Activated T-cell treated with anti-CD3 and anti-CD28 coated beads, Interleukin-2, amount 50 U/mL, for 4 hours (primary cell): ENCODE measurements at regions not wholly inside any gene's neighbourhood (a gene's known extent, or its start where the extent isn't known, plus 50 kb on each side); places are given as distances from the start of the nearest gene placed in this dataset.

ENCODE experiments used
- ATAC-seq, 2 donors: fragments of 200-7000 bp; cut with Tn5 transposase; one replicate each; pipeline ENCODE4 v1.10.0; 2021
- DNase-seq: peaks from one replicate; pipeline ENCODE4 v3.0.0-alpha.2; 2020
- H3K27me3 Mint-ChIP-seq: one replicate; pipeline ENCODE4 v1.8.0; 2021; ENCODE audit warnings: low read depth, mixed read lengths
- H3K36me3 Mint-ChIP-seq: one replicate; pipeline ENCODE4 v1.8.0; 2022; ENCODE audit warnings: mixed read lengths; ENCODE audit not compliant: insufficient read depth
- H3K4me1 Mint-ChIP-seq: one replicate; pipeline ENCODE4 v1.8.0; 2021; ENCODE audit warnings: low read depth, mixed read lengths
- H3K4me3 Mint-ChIP-seq: one replicate; pipeline ENCODE4 v1.8.0; 2021; ENCODE audit warnings: mild to moderate bottlenecking, moderate library complexity, mixed read lengths
- H3K9me3 Mint-ChIP-seq: one replicate; pipeline ENCODE4 v1.8.0; 2021; ENCODE audit warnings: mixed read lengths

GRCh38 chr11:97354576-97354975 is 964.8 kb downstream of the JRKL start:
- Mint-ChIP-seq H3K36me3 (no peaks in the 10 kb centered on the region), H3K27me3 (no peaks in the 10 kb centered on the region), H3K4me1 (no peaks in the 10 kb centered on the region), H3K9me3 (peaks cover 20% of the 10 kb centered on the region), H3K4me3 (no peak overlapping the region)
- no peak for DNase-seq
- no peak for ATAC-seq

- H3K4me1 Mint-ChIP-seq: no peaks in the 10 kb centered on the region
- no peaks in the 10 kb centered on the region for H3K27me3 Mint-ChIP-seq
- no peak overlapping the region for H3K4me3 Mint-ChIP-seq
- ATAC-seq (no peak), DNase-seq (no peak)
- peaks cover 16% of the 10 kb centered on the region for H3K9me3 Mint-ChIP-seq
- H3K36me3 Mint-ChIP-seq: no peaks in the 10 kb centered on the region
These were observed 965.4 kb downstream of the JRKL start for GRCh38 chr11:97355230-97355629.

- ATAC-seq: no peak
- Mint-ChIP-seq H3K4me3 (no peak overlapping the region), H3K36me3 (no peaks in the 10 kb centered on the region), H3K9me3 (peaks cover 11% of the 10 kb centered on the region), H3K27me3 (no peaks in the 10 kb centered on the region), H3K4me1 (no peaks in the 10 kb centered on the region)
- DNase-seq: no peak
These were observed 966.3 kb downstream of the JRKL start for GRCh38 chr11:97356144-97356543.

GRCh38 chr11:97359016-97359415 is 969.2 kb downstream of the JRKL start:
- DNase-seq (no peak), ATAC-seq (no peak)
- no peaks in the 10 kb centered on the region for H3K27me3 Mint-ChIP-seq
- no peaks in the 10 kb centered on the region for H3K9me3 Mint-ChIP-seq
- no peak overlapping the region for H3K4me3 Mint-ChIP-seq
- no peaks in the 10 kb centered on the region for H3K36me3 Mint-ChIP-seq
- H3K4me1 Mint-ChIP-seq: no peaks in the 10 kb centered on the region

- Mint-ChIP-seq H3K4me1 (no peaks in the 10 kb centered on the region), H3K4me3 (no peak overlapping the region), H3K27me3 (no peaks in the 10 kb centered on the region), H3K36me3 (no peaks in the 10 kb centered on the region), H3K9me3 (peaks cover 9% of the 10 kb centered on the region)
- no peak for DNase-seq
- ATAC-seq: no peak
These were observed 972.1 kb downstream of the JRKL start for GRCh38 chr11:97361812-97362378.

- ATAC-seq (no peak), DNase-seq (no peak)
- peaks cover 13% of the 10 kb centered on the region for H3K9me3 Mint-ChIP-seq
- no peak overlapping the region for H3K4me3 Mint-ChIP-seq
- no peaks in the 10 kb centered on the region for H3K36me3 Mint-ChIP-seq
- no peaks in the 10 kb centered on the region for H3K4me1 Mint-ChIP-seq
- no peaks in the 10 kb centered on the region for H3K27me3 Mint-ChIP-seq
These were observed 973.5 kb downstream of the JRKL start for GRCh38 chr11:97363331-97363730.

- Mint-ChIP-seq H3K27me3 (no peaks in the 10 kb centered on the region), H3K4me3 (no peak overlapping the region), H3K36me3 (no peaks in the 10 kb centered on the region), H3K4me1 (no peaks in the 10 kb centered on the region), H3K9me3 (peaks cover 20% of the 10 kb centered on the region)
- ATAC-seq: no peak
- DNase-seq: no peak
These were observed 974.2 kb downstream of the JRKL start for GRCh38 chr11:97364047-97364446.

- Mint-ChIP-seq H3K4me1 (no peaks in the 10 kb centered on the region), H3K4me3 (no peak overlapping the region), H3K36me3 (no peaks in the 10 kb centered on the region), H3K9me3 (peaks cover 24% of the 10 kb centered on the region), H3K27me3 (no peaks in the 10 kb centered on the region)
- no peak for ATAC-seq
- no peak for DNase-seq
These were observed 977.7 kb downstream of the JRKL start for GRCh38 chr11:97367406-97368083.

GRCh38 chr11:97389270-97389669 is 999.5 kb downstream of the JRKL start:
- DNase-seq (no peak), ATAC-seq (no peak)
- Mint-ChIP-seq H3K36me3 (no peaks in the 10 kb centered on the region), H3K4me1 (no peaks in the 10 kb centered on the region), H3K9me3 (peaks cover 6% of the 10 kb centered on the region), H3K27me3 (no peaks in the 10 kb centered on the region), H3K4me3 (no peak overlapping the region)

- DNase-seq: no peak
- H3K27me3 Mint-ChIP-seq: no peaks in the 10 kb centered on the region
- H3K9me3 Mint-ChIP-seq: peaks cover 17% of the 10 kb centered on the region
- no peak overlapping the region for H3K4me3 Mint-ChIP-seq
- ATAC-seq: no peak
- no peaks in the 10 kb centered on the region for H3K36me3 Mint-ChIP-seq
- H3K4me1 Mint-ChIP-seq: no peaks in the 10 kb centered on the region
These were observed 1008.4 kb downstream of the JRKL start for GRCh38 chr11:97398246-97398645.

GRCh38 chr11:97409141-97409540 is 1019.3 kb downstream of the JRKL start:
- no peaks in the 10 kb centered on the region for H3K4me1 Mint-ChIP-seq
- no peaks in the 10 kb centered on the region for H3K36me3 Mint-ChIP-seq
- no peak for ATAC-seq
- H3K27me3 Mint-ChIP-seq: no peaks in the 10 kb centered on the region
- peaks cover 25% of the 10 kb centered on the region for H3K9me3 Mint-ChIP-seq
- no peak overlapping the region for H3K4me3 Mint-ChIP-seq
- DNase-seq: no peak

GRCh38 chr11:97414801-97415200 is 1025.0 kb downstream of the JRKL start:
- H3K4me1 Mint-ChIP-seq: no peaks in the 10 kb centered on the region
- DNase-seq: no peak
- H3K4me3 Mint-ChIP-seq: no peak overlapping the region
- no peak for ATAC-seq
- H3K9me3 Mint-ChIP-seq: peaks cover 23% of the 10 kb centered on the region
- H3K27me3 Mint-ChIP-seq: no peaks in the 10 kb centered on the region
- no peaks in the 10 kb centered on the region for H3K36me3 Mint-ChIP-seq

- no peaks in the 10 kb centered on the region for H3K36me3 Mint-ChIP-seq
- H3K4me1 Mint-ChIP-seq: no peaks in the 10 kb centered on the region
- ATAC-seq: no peak
- no peak for DNase-seq
- no peak overlapping the region for H3K4me3 Mint-ChIP-seq
- no peaks in the 10 kb centered on the region for H3K27me3 Mint-ChIP-seq
- H3K9me3 Mint-ChIP-seq: peaks cover 11% of the 10 kb centered on the region
These were observed 1029.9 kb downstream of the JRKL start for GRCh38 chr11:97419729-97420128.

- Mint-ChIP-seq H3K36me3 (no peaks in the 10 kb centered on the region), H3K4me3 (no peak overlapping the region), H3K9me3 (peaks cover 8% of the 10 kb centered on the region), H3K4me1 (no peaks in the 10 kb centered on the region), H3K27me3 (no peaks in the 10 kb centered on the region)
- DNase-seq (no peak), ATAC-seq (no peak)
These were observed 1038.5 kb downstream of the JRKL start for GRCh38 chr11:97428247-97428790.

GRCh38 chr11:97430877-97431276 is 1041.1 kb downstream of the JRKL start:
- H3K27me3 Mint-ChIP-seq: no peaks in the 10 kb centered on the region
- no peaks in the 10 kb centered on the region for H3K4me1 Mint-ChIP-seq
- ATAC-seq (no peak), DNase-seq (no peak)
- no peak overlapping the region for H3K4me3 Mint-ChIP-seq
- no peaks in the 10 kb centered on the region for H3K36me3 Mint-ChIP-seq
- H3K9me3 Mint-ChIP-seq: peaks cover 8% of the 10 kb centered on the region
